Naive B cell (primary cell): ENCODE measurements at regions not wholly inside any gene's neighbourhood (a gene's known extent, or its start where the extent isn't known, plus 50 kb on each side); places are given as distances from the start of the nearest gene placed in this dataset.
A peak's percentile ranks its signal among the peaks of the same experiment; 100 is the strongest.

Experiments used
- ATAC-seq, 2 donors: fragments of 150-1000 bp; cut with Tn5 transposase; 2 replicates each; pipeline ENCODE4 v1.10.0; 2021; ENCODE audit warnings: low read depth in 2 of 2, mild to moderate bottlenecking in 2 of 2, moderate library complexity in 2 of 2
- DNase-seq: peaks from one replicate; pipeline ENCODE4 v3.0.0; 2022
- H3K27ac Mint-ChIP-seq, 6 donors: one replicate each; pipeline ENCODE4 v1.8.0; 2020 to 2022; ENCODE audit warnings: mild to moderate bottlenecking in 6 of 6, mixed read lengths in 6 of 6, moderate library complexity in 5 of 6, inconsistent platforms in 2 of 6
- H3K27me3 Mint-ChIP-seq, 3 donors: one replicate each; pipeline ENCODE4 v1.8.0; 2021 to 2022; ENCODE audit warnings: mixed read lengths in 3 of 3, mild to moderate bottlenecking in 1 of 3
- H3K36me3 Mint-ChIP-seq, 2 donors: one replicate each; pipeline ENCODE4 v1.8.0; 2020 to 2022; ENCODE audit warnings: mixed read lengths in 2 of 2, inconsistent platforms in 1 of 2, mild to moderate bottlenecking in 1 of 2
- H3K4me1 Mint-ChIP-seq, 3 donors: one replicate each; pipeline ENCODE4 v1.8.0; 2020 to 2022; ENCODE audit warnings: mixed read lengths in 3 of 3, inconsistent platforms in 1 of 3, mild to moderate bottlenecking in 1 of 3, moderate library complexity in 1 of 3
- H3K4me3 Mint-ChIP-seq, 8 donors: one replicate each; pipeline ENCODE4 v1.8.0; 2020 to 2022; ENCODE audit warnings: mild to moderate bottlenecking in 8 of 8, mixed read lengths in 8 of 8, moderate library complexity in 8 of 8, inconsistent platforms in 2 of 8
- H3K9me3 Mint-ChIP-seq, 7 donors: one replicate each; pipeline ENCODE4 v1.8.0; 2020 to 2022; ENCODE audit warnings: mixed read lengths in 7 of 7, mild to moderate bottlenecking in 5 of 7, inconsistent platforms in 2 of 7, moderate library complexity in 1 of 7

DNA sequence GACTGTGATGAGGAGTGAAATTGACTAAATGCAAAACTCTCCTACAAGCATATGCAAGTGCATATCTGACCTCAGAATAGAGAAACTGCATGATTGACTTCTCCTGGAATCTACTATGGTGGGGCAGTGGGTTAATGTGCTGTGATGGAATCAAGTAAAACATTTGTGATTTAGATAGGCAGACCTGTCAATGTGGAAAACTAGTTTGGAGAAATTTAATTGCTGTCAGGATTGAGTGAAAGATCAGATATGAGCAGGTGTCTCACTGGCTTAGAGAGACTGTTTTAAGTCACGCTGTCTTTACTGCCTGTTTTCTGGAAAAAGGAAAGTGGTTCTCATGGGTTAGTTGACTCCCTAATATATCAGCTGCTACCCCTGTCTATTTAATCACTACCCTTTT is 881.0 kb upstream of the CNTNAP5 start:
- Mint-ChIP-seq H3K27ac (no peak overlapping the region), H3K36me3 (no peaks in the 10 kb centered on the region), H3K4me3 (no peak overlapping the region), H3K9me3 (peaks cover 0 to 15% (median 7%) of the 10 kb centered on the region in 7 donors), H3K4me1 (no peaks in the 10 kb centered on the region), H3K27me3 (no peaks in the 10 kb centered on the region)
- no peak for ATAC-seq
- DNase-seq, result no peak

DNA sequence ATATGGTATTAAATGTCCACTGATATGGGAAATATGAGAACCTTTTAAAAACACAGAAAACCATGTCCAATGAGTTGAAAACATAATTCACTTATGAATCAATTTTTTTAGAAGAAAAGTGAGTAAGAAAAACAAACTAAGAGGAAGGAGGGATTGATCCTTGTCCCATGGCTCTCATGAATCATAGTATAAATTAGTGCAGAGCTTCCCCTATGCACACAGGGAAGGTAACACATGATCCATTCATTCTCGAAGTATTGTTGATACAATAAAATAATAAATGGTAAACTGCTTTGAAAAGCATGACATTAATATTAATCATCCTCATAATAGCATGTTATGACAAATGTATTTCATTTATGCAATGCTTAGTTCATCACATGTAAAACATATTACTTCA is 872.0 kb upstream of the CNTNAP5 start:
- Mint-ChIP-seq H3K4me1 (no peaks in the 10 kb centered on the region), H3K27ac (no peak overlapping the region), H3K36me3 (no peaks in the 10 kb centered on the region), H3K4me3 (no peak overlapping the region), H3K27me3 (no peaks in the 10 kb centered on the region), H3K9me3 (peaks cover 0 to 5% (median 1%) of the 10 kb centered on the region in 7 donors)
- ATAC-seq, result no peak
- DNase-seq, result no peak

DNA sequence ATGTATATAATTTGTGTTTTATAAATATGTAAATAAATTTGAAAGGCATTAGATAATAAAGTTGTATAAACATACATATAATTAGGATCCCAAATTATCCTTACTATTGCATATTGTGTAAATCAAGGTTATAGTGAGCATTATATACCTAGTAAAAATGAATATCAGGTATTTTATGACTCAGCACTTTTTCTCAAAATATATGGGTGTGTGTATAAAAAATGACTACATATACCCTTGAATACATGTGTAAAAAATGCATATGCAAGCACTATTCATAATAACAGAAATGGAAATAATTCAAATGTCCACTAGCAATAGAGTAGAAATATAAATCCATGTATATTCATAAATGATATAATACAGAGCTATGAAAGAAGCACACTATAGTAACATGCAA is 870.9 kb upstream of the CNTNAP5 start:
- Mint-ChIP-seq H3K4me3 (no peak overlapping the region), H3K27me3 (no peaks in the 10 kb centered on the region), H3K4me1 (no peaks in the 10 kb centered on the region), H3K27ac (peak overlapping the region in 1 of 6 donors; percentile 29), H3K9me3 (peaks cover 0 to 5% (median 3%) of the 10 kb centered on the region in 7 donors), H3K36me3 (no peaks in the 10 kb centered on the region)
- ATAC-seq, result no peak
- DNase-seq, result no peak

DNA sequence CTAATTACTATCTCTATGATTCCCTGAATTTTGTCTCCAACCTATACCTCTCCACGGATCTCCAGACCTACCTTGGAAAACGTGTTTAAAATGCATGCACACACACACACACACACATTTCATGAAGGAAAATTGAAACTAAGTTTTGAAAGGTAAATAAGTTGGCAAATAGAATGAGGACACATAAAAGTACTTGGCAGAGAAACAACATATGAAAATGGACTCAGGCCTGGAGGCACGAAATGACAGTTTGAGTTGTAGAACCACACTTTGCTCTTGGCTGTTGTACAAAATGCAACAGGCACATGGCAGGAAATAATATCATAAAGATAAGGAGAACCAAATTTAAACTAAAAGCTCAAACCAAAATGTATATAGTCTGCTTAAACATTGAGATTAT is 868.1 kb upstream of the CNTNAP5 start:
- ATAC-seq, result no peak
- H3K27ac Mint-ChIP-seq, result no peak overlapping the region
- H3K27me3 Mint-ChIP-seq, result no peaks in the 10 kb centered on the region

DNA sequence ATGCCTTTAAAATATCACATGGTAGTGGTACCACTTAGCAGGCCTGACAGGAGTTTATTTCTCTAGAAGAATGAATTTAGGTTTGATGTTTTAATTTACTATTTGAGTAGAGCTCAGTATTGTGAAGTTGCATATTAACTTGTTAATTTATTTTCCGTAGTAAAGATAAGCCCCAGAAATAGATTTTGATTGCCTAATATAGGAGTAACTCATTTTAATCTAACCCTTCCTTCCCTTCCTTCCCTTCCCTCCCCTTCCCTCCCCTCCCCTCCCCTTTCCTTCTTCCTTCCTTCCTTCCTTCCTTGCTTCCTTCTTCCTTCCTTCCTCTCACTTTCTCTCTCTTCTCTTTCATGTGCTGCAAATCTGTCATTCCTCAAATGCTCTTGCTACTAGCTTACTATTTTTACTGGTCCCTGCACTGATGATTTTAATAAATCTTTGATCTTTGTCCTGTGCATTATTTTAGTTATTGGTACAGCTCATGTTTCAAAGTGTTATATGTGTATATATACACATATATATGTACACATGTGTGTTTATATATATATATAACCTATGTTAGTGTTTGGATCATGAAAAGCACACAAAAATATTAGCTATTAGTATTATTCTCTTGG is 862.6 kb upstream of the CNTNAP5 start:
- peaks cover 0 to 18% (median 6%) of the 10 kb centered on the region in 7 donors for H3K9me3 Mint-ChIP-seq
- H3K4me1 Mint-ChIP-seq, result no peaks in the 10 kb centered on the region
- H3K27me3 Mint-ChIP-seq, result no peaks in the 10 kb centered on the region
- H3K4me3 Mint-ChIP-seq, result no peak overlapping the region
- DNase-seq (no peak), ATAC-seq (no peak)
- H3K27ac Mint-ChIP-seq, result no peak overlapping the region
- H3K36me3 Mint-ChIP-seq, result no peaks in the 10 kb centered on the region

More for the DNA sequence above, 868.1 kb upstream of the CNTNAP5 start:
- DNase-seq, result no peak
- Mint-ChIP-seq H3K9me3 (peaks cover 0 to 5% (median 3%) of the 10 kb centered on the region in 7 donors), H3K36me3 (no peaks in the 10 kb centered on the region), H3K4me1 (no peaks in the 10 kb centered on the region), H3K4me3 (no peak overlapping the region)

DNA sequence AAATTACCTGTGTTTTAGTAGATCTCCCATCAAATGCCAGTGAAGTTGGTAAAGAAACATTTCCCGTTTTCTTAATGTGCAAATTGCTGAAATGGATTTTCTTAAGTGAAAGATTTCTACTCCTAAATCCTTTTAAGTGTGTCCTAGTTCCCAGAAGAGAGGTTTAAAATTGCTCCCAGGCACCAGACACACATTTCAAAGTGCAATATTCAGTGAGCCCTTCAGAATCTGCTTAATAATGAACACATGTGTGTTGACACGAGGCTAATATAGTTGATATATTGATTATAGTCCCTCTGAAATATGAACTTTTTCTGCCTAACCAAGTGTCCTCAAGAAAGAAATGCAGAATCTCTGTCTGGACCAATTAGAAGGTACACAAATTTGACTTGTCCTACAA is 861.7 kb upstream of the CNTNAP5 start:
- H3K9me3 Mint-ChIP-seq, result peaks cover 0 to 18% (median 7%) of the 10 kb centered on the region in 7 donors
- ATAC-seq, result no peak
- H3K4me1 Mint-ChIP-seq, result no peaks in the 10 kb centered on the region
- no peak for DNase-seq
- no peak overlapping the region for H3K27ac Mint-ChIP-seq
- H3K4me3 Mint-ChIP-seq, result no peak overlapping the region
- H3K27me3 Mint-ChIP-seq, result no peaks in the 10 kb centered on the region
- H3K36me3 Mint-ChIP-seq, result no peaks in the 10 kb centered on the region

DNA sequence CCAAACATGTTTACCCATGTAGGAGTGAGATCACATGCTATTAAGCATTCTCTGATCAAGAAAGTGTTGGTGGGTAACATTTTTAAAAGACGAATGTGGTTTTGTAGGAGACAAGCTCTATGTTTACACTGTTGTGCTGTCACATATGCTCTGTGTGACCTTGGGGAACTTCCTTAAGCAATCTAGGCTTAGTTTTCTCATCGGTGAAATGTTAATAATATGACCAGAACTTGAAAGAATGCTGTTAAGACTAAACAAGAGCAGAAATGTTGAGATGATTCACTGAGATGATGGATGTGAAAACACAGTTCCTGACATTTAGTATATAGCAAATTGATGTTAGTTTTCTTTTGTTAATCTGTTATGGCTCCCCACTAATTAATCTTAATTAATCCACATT is 860.9 kb upstream of the CNTNAP5 start:
- peaks cover 0 to 23% (median 7%) of the 10 kb centered on the region in 7 donors for H3K9me3 Mint-ChIP-seq
- no peak for ATAC-seq
- no peaks in the 10 kb centered on the region for H3K27me3 Mint-ChIP-seq
- no peak overlapping the region for H3K27ac Mint-ChIP-seq
- no peak for DNase-seq
- H3K4me3 Mint-ChIP-seq, result no peak overlapping the region
- H3K4me1 Mint-ChIP-seq, result no peaks in the 10 kb centered on the region
- H3K36me3 Mint-ChIP-seq, result no peaks in the 10 kb centered on the region

DNA sequence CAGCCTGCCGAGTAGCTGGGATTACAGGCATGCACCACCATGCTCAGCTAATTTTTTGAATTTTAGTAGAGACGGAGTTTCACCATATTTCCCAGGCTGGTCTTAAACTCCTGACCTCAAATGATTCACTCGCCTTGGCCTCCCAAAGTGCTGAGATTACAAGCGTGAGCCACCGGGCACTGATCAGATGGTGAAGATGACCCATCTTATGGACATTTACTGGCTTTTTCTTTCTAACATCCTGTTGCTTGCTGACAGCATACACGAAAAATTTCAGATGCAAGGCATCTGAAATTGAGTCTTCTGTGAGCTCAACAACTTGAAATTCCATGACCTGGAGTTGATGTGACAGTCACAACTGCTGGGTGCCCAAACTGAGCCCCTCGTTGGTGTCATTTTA is 859.5 kb upstream of the CNTNAP5 start:
- Mint-ChIP-seq H3K9me3 (peaks cover 2 to 20% (median 8%) of the 10 kb centered on the region in 7 donors), H3K27ac (no peak overlapping the region)
- no peak for ATAC-seq

DNA sequence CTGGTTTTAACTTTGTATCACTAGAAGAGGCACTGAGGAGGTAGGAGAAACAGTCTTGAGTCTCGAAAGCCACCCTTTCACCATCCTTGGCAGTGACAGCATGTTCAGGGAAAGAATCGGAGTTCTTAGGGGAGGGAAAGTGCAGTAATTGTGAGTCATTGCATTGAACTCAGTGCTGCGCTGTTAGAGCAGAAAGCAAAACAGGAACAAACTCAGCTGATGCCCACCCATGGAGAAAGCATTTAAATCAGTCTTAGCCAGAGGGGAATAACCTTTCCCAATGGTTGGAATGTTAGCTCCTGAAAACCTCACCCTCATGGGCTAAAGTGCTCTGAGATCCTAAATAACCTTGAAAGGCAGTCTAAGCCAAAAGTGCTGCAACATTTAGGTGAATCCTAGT is 845.6 kb upstream of the CNTNAP5 start:
- Mint-ChIP-seq H3K36me3 (no peaks in the 10 kb centered on the region), H3K27ac (no peak overlapping the region), H3K9me3 (peaks cover 3 to 17% (median 6%) of the 10 kb centered on the region in 7 donors), H3K4me1 (no peaks in the 10 kb centered on the region), H3K27me3 (no peaks in the 10 kb centered on the region), H3K4me3 (peak overlapping the region in 1 of 8 donors; percentile 47)
- no peak for ATAC-seq
- no peak for DNase-seq

More for the DNA sequence above, 859.5 kb upstream of the CNTNAP5 start:
- Mint-ChIP-seq H3K4me3 (no peak overlapping the region), H3K27me3 (no peaks in the 10 kb centered on the region), H3K36me3 (no peaks in the 10 kb centered on the region), H3K4me1 (no peaks in the 10 kb centered on the region)
- no peak for DNase-seq

DNA sequence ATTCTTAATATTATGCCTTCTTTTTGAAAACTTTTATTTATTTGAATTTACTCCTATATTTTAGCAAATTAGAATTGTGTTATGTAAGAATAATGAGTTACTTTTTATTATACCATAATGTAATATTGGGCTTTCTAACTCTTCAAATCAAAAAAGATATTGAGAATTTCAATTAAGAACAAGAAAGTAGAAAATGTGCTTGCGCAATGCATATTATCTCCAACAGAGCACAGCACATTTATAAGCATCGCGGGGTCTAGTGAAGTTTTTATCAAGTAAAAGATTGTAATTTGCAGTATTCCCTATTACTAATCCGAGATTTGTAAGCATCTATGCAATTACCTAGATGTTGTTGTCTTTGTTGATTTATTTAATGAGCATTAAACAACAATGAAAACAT is 829.1 kb upstream of the CNTNAP5 start:
- Mint-ChIP-seq H3K4me1 (no peaks in the 10 kb centered on the region), H3K9me3 (peaks cover 0 to 20% (median 13%) of the 10 kb centered on the region in 7 donors), H3K27me3 (no peaks in the 10 kb centered on the region), H3K27ac (no peak overlapping the region), H3K36me3 (no peaks in the 10 kb centered on the region), H3K4me3 (no peak overlapping the region)
- no peak for ATAC-seq
- DNase-seq, result no peak

DNA sequence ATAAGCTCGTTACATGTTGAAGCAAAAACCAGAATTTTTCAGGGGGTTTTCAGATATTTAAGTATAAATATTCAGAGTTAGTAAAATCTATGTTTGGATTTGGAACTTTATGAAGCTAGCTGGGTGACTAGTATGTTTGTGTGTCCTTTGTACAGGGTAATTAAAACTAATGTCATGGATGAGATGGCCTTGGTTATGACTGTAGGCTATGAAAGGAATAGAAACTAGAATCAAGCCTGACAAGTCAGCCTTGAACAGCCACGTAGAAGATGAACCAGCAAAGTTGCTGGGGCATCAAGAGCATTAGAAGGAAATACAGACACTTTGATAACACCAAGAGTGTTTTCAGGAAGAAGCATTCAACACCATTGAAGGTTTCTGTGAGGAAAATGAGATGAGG is 825.1 kb upstream of the CNTNAP5 start:
- H3K4me3 Mint-ChIP-seq, result no peak overlapping the region
- no peak overlapping the region for H3K27ac Mint-ChIP-seq
- H3K9me3 Mint-ChIP-seq, result peaks cover 5 to 33% (median 15%) of the 10 kb centered on the region in 7 donors

DNA sequence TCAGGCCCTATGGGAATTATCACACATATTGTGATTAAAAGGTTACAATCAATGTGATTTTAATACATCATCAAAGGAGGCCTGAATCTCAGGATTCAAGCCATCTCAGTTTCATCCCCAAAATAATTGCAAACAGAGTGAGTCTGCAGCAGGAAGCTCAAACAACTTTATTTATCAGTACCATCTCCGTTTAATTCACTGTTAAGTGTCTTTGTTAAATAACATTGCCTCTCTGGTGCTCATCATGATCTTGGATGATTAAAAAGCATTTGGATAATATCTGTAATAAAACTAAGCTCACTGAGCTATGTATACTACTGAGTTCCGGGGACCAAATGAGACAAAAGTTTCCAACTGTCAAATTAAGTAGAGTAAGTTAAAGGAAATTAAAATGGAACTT is 817.8 kb upstream of the CNTNAP5 start:
- no peak overlapping the region for H3K27ac Mint-ChIP-seq
- no peak for DNase-seq

More for the DNA sequence above, 825.1 kb upstream of the CNTNAP5 start:
- Mint-ChIP-seq H3K4me1 (no peaks in the 10 kb centered on the region), H3K36me3 (no peaks in the 10 kb centered on the region), H3K27me3 (no peaks in the 10 kb centered on the region)
- ATAC-seq (no peak), DNase-seq (no peak)

DNA sequence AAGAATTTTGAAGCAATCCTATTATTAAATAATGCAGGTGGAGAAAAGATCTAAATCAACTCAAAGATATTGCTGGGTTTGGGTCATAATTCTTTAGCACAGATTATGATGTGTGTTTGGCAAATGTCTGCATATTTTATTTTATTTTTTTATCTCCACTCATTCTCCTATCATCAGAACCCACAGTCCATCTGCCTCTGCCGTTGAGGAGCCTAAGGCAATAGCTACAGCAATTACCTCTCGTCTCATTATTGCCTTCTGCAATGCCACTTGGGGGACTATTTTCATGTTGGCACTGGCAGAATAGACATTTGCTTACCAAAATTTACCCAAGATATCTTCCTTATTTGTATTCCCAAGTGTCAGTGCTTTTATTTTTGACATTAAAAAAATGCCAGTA is 815.9 kb upstream of the CNTNAP5 start:
- no peaks in the 10 kb centered on the region for H3K36me3 Mint-ChIP-seq
- no peak overlapping the region for H3K27ac Mint-ChIP-seq
- H3K9me3 Mint-ChIP-seq, result peaks cover 0 to 6% (median 4%) of the 10 kb centered on the region in 7 donors
- ATAC-seq (no peak), DNase-seq (no peak)
- H3K4me3 Mint-ChIP-seq, result peak overlapping the region in 1 of 8 donors; percentile 61
- no peaks in the 10 kb centered on the region for H3K27me3 Mint-ChIP-seq
- H3K4me1 Mint-ChIP-seq, result no peaks in the 10 kb centered on the region

More for the DNA sequence above, 817.8 kb upstream of the CNTNAP5 start:
- Mint-ChIP-seq H3K27me3 (no peaks in the 10 kb centered on the region), H3K4me1 (no peaks in the 10 kb centered on the region), H3K9me3 (peaks cover 0 to 10% (median 6%) of the 10 kb centered on the region in 7 donors), H3K36me3 (no peaks in the 10 kb centered on the region), H3K4me3 (no peak overlapping the region)
- ATAC-seq, result no peak

DNA sequence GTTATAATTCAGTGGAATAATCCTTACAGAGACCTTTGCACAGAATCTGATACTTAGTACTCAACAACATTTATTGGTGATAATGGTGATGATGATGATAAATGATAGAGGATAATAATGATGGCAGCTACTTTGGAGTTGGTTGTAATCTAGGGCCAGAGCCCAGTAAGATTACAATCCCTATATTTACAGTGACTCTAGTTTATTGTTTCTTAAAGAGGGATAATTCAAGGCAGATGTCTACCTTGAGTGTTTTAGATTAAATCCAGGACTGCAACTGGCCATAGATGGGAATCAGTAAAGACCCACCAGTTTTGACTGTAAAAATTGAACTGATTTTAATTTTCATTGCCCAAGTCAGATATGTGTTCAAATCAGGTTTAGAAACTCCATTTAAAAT is 813.9 kb upstream of the CNTNAP5 start:
- Mint-ChIP-seq H3K9me3 (peaks cover 0 to 6% (median 2%) of the 10 kb centered on the region in 7 donors), H3K4me3 (no peak overlapping the region), H3K36me3 (no peaks in the 10 kb centered on the region), H3K4me1 (no peaks in the 10 kb centered on the region), H3K27me3 (no peaks in the 10 kb centered on the region), H3K27ac (no peak overlapping the region)
- ATAC-seq, result no peak
- no peak for DNase-seq

DNA sequence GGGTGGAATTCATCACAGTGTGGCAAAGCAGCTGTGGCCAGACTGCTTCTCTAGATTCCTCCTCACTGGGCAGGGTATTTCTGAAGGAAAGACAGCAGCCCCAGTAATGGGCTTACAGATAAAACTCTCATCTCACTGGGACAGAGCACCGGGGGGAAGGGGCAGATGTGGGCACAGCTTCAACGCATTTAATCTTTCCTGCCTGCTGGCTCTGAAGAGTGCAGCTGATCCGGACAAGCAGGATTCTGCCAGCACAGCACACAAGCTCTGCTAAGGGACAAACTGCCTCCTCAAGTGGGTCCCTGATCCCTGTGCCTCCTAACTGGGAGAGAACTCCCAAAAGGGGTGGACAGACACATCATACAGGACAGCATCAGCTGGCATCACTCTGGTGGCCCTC is 779.9 kb upstream of the CNTNAP5 start:
- no peaks in the 10 kb centered on the region for H3K36me3 Mint-ChIP-seq
- ATAC-seq (no peak), DNase-seq (no peak)
- peaks cover 2 to 19% (median 16%) of the 10 kb centered on the region in 7 donors for H3K9me3 Mint-ChIP-seq
- no peaks in the 10 kb centered on the region for H3K4me1 Mint-ChIP-seq
- no peak overlapping the region for H3K4me3 Mint-ChIP-seq
- H3K27me3 Mint-ChIP-seq, result no peaks in the 10 kb centered on the region
- no peak overlapping the region for H3K27ac Mint-ChIP-seq
